Gastrocnemius medialis (tissue), 4 donors: ENCODE measurements at regions not wholly inside any gene's neighbourhood (a gene's known extent, or its start where the extent isn't known, plus 50 kb on each side); places are given as distances from the start of the nearest gene placed in this dataset.

Experiments
- POLR2A ChIP-seq, 2 donors: fragments of 450-650 bp; IDR thresholded peaks; one replicate each; pipeline ENCODE4 v1.6.1; 2017; ENCODE audit warnings: antibody characterized with exemption in 2 of 2, mild to moderate bottlenecking in 2 of 2, moderate library complexity in 2 of 2
- TF ChIP-seq, protein P1 (sequence below), 5 experiments: fragments of 450-650 bp in 3 of 5; fragments of 200-600 bp in 2 of 5; sonication (generic) in 2 of 5; IDR thresholded peaks in 4 of 5; conservative IDR thresholded peaks in 1 of 5; 1 replicate in 4 of 5; 2 replicates in 1 of 5; pipeline ENCODE4 v1.5.1; 2016 to 2019; ENCODE audit warnings: antibody characterized with exemption in 5 of 5, mild to moderate bottlenecking in 3 of 5, moderate library complexity in 3 of 5

- TF ChIP-seq, protein P1, sequence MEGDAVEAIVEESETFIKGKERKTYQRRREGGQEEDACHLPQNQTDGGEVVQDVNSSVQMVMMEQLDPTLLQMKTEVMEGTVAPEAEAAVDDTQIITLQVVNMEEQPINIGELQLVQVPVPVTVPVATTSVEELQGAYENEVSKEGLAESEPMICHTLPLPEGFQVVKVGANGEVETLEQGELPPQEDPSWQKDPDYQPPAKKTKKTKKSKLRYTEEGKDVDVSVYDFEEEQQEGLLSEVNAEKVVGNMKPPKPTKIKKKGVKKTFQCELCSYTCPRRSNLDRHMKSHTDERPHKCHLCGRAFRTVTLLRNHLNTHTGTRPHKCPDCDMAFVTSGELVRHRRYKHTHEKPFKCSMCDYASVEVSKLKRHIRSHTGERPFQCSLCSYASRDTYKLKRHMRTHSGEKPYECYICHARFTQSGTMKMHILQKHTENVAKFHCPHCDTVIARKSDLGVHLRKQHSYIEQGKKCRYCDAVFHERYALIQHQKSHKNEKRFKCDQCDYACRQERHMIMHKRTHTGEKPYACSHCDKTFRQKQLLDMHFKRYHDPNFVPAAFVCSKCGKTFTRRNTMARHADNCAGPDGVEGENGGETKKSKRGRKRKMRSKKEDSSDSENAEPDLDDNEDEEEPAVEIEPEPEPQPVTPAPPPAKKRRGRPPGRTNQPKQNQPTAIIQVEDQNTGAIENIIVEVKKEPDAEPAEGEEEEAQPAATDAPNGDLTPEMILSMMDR (IDR thresholded peaks at IDR 0.05 in 4 of 5, conservative IDR thresholded peaks at IDR 0.05 in 1 of 5): no peak
- TF ChIP-seq POLR2A (IDR thresholded peaks at IDR 0.05): no peak
Observed at GRCh38 chr20:60727425-60727824, 524.6 kb upstream of the CDH4 start.
